ENCODE measurements at regions not wholly inside any gene's neighbourhood (a gene's known extent, or its start where the extent isn't known, plus 50 kb on each side); places are given as distances from the start of the nearest gene placed in this dataset.

GRCh38 chr14:71304690-71305089, 397.4 kb downstream of the PCNX1 start:
- POLR2A ChIA-PET, result no interaction called here
- CTCF ChIA-PET, result no interaction called here

GRCh38 chr14:71308671-71309070, 401.4 kb downstream of the PCNX1 start:
- H3K27ac Mint-ChIP-seq, result no peak overlapping the region
- DNase-seq, result no peak
- H3K4me1 Mint-ChIP-seq (ENCODE audit: low read depth), result no peaks in the 10 kb centered on the region
- intact Hi-C loops (cut with micrococcal nuclease), result no loop called here
- peaks cover 5% of the 10 kb centered on the region for H3K27me3 Mint-ChIP-seq
- H3K36me3 Mint-ChIP-seq, result peaks cover 6% of the 10 kb centered on the region
- H3K4me3 Mint-ChIP-seq, result no peak overlapping the region
- ChIA-PET CTCF (interaction anchor here (0.7 kb wide), 1 partner anchor 10 kb away, joined by 3 read pairs; no protein-coding TSS in a partner anchor), POLR2A (no interaction called here)
- H3K9me3 Mint-ChIP-seq, result peaks cover 15% of the 10 kb centered on the region

More at GRCh38 chr14:71304690-71305089, 397.4 kb downstream of the PCNX1 start:
- H3K4me1 Mint-ChIP-seq (ENCODE audit: low read depth), result peaks cover 5% of the 10 kb centered on the region
- no peak for DNase-seq
- H3K36me3 Mint-ChIP-seq, result peaks cover 6% of the 10 kb centered on the region
- intact Hi-C loops (cut with micrococcal nuclease), result no loop called here
- H3K27ac Mint-ChIP-seq, result no peak overlapping the region
- peaks cover 18% of the 10 kb centered on the region for H3K9me3 Mint-ChIP-seq
- H3K27me3 Mint-ChIP-seq, result peaks cover 3% of the 10 kb centered on the region
- no peak overlapping the region for H3K4me3 Mint-ChIP-seq

DNA sequence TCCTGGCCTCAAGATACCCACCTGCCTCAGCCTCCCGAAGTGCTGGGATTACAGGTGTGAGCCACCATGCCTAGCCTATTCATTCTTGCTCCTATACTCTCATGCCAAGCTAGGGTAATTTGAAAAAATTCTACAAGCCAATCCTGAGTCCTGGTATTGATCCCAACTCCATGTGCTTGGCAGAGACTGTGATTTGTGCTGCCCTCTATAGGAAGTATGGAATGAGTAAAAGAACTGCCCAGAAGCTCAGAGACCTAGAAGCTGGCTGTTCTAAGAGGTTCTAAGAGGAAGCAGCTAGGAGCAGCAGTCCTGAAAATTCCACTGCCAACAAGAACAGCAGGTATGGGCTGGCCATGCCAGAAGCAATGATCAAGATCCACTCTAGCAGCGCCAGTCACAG, 402.5 kb downstream of the PCNX1 start:
- intact Hi-C loops (cut with micrococcal nuclease), result no loop called here
- POLR2A ChIA-PET, result no interaction called here

GRCh38 chr14:71311061-71311460, 403.8 kb downstream of the PCNX1 start:
- Mint-ChIP-seq H3K4me1 (ENCODE audit: low read depth) (no peaks in the 10 kb centered on the region), H3K36me3 (no peaks in the 10 kb centered on the region), H3K27me3 (peaks cover 5% of the 10 kb centered on the region), H3K4me3 (no peak overlapping the region), H3K27ac (no peak overlapping the region), H3K9me3 (peaks cover 3% of the 10 kb centered on the region)
- CTCF ChIA-PET, result interaction anchor here (0.7 to 0.8 kb wide), 2 partner anchors 25 to 167 kb away, joined by 3 read pairs; no protein-coding TSS in a partner anchor
- intact Hi-C loops (cut with micrococcal nuclease), result no loop called here
- no peak for DNase-seq
- POLR2A ChIA-PET, result interaction anchor here (0.6 kb wide), 1 partner anchor 191 kb away, joined by 3 read pairs; no protein-coding TSS in a partner anchor

More for the DNA sequence above, 402.5 kb downstream of the PCNX1 start:
- no peak for DNase-seq
- Mint-ChIP-seq H3K27ac (no peak overlapping the region), H3K27me3 (peaks cover 5% of the 10 kb centered on the region), H3K36me3 (peaks cover 3% of the 10 kb centered on the region), H3K4me3 (no peak overlapping the region), H3K9me3 (peaks cover 11% of the 10 kb centered on the region), H3K4me1 (ENCODE audit: low read depth) (no peaks in the 10 kb centered on the region)
- CTCF ChIA-PET, result interaction anchor here (0.6 kb wide), 1 partner anchor 126 kb away, joined by 3 read pairs; no protein-coding TSS in a partner anchor

DNA sequence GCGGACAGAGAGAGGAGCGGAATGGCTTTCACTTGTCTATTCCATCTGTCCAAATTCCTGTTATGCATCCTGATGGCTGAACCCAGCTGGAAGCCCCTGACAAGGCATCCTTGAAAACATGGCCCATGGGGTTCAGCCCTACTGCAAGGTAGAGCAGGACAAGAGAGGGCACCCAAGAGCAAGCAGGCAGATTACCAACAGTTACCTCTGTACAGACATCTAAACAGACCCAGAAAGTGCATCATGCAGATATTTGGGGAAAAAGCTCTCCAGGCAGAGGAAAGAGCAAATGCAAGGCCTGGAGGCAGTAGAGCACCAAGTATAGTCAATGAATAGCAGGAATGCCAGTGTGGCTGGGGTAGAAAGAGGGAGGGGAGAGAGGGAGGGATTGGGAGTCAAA, 407.5 kb downstream of the PCNX1 start:
- no peaks in the 10 kb centered on the region for H3K36me3 Mint-ChIP-seq
- CTCF ChIA-PET, result no interaction called here
- H3K27me3 Mint-ChIP-seq, result peaks cover 2% of the 10 kb centered on the region
- intact Hi-C loops (cut with micrococcal nuclease), result no loop called here
- DNase-seq, result no peak
- peaks cover 3% of the 10 kb centered on the region for H3K9me3 Mint-ChIP-seq
- POLR2A ChIA-PET, result no interaction called here
- no peak overlapping the region for H3K4me3 Mint-ChIP-seq
- peaks cover 4% of the 10 kb centered on the region for H3K4me1 Mint-ChIP-seq (ENCODE audit: low read depth)
- H3K27ac Mint-ChIP-seq, result no peak overlapping the region

GRCh38 chr14:71317385-71318096, 410.3 kb downstream of the PCNX1 start:
- intact Hi-C loops (cut with micrococcal nuclease), result no loop called here
- POLR2A ChIA-PET, result no interaction called here
- peaks cover 13% of the 10 kb centered on the region for H3K4me1 Mint-ChIP-seq (ENCODE audit: low read depth)
- no peak overlapping the region for H3K27ac Mint-ChIP-seq
- H3K27me3 Mint-ChIP-seq, result peaks cover under 1% of the 10 kb centered on the region
- peaks cover 3% of the 10 kb centered on the region for H3K9me3 Mint-ChIP-seq
- H3K36me3 Mint-ChIP-seq, result no peaks in the 10 kb centered on the region
- CTCF ChIA-PET, result interaction anchor here (0.9 to 1.3 kb wide), 2 partner anchors 9 to 151 kb away, joined by 3 read pairs; no protein-coding TSS in a partner anchor
- no peak for DNase-seq
- no peak overlapping the region for H3K4me3 Mint-ChIP-seq

- H3K27me3 Mint-ChIP-seq, result no peaks in the 10 kb centered on the region
- no peaks in the 10 kb centered on the region for H3K36me3 Mint-ChIP-seq
- intact Hi-C loops (cut with micrococcal nuclease), result no loop called here
- DNase-seq, result no peak
- no peak overlapping the region for H3K27ac Mint-ChIP-seq
- no peak overlapping the region for H3K4me3 Mint-ChIP-seq
- peaks cover 18% of the 10 kb centered on the region for H3K4me1 Mint-ChIP-seq (ENCODE audit: low read depth)
- H3K9me3 Mint-ChIP-seq, result peaks cover 2% of the 10 kb centered on the region
- CTCF ChIA-PET, result interaction anchor here (0.9 to 1.3 kb wide), 2 partner anchors 9 to 151 kb away, joined by 3 read pairs; no protein-coding TSS in a partner anchor
- POLR2A ChIA-PET, result no interaction called here
Measured at GRCh38 chr14:71318097-71318459, 410.8 kb downstream of the PCNX1 start.

DNA sequence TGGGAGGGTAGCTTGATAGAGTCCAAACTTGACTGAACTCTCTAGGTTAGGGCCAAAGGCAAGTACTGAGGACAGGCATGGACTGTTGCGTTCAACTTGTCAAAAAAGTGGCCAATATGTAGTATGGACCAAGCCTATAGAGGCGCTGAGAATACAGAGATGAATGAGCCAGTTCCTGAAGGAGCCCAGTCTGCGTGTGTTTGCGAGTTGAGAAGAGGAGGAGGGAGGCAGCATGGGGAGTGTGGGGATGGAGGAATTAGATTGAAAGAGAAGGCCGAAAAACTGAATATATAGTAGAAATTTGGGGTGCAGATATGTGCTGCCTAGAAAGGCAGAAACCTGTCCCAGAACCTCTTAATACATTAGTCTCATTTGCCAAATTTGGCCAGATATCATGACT, 412.4 kb downstream of the PCNX1 start:
- Mint-ChIP-seq H3K9me3 (no peaks in the 10 kb centered on the region), H3K27me3 (no peaks in the 10 kb centered on the region), H3K27ac (peak overlapping the region; percentile 77), H3K36me3 (no peaks in the 10 kb centered on the region), H3K4me3 (peak overlapping the region; percentile 74), H3K4me1 (ENCODE audit: low read depth) (peaks cover 32% of the 10 kb centered on the region)
- intact Hi-C loops (cut with micrococcal nuclease), result loop anchor here (1.0 to 10.0 kb wide), 10 partner anchors 14 to 510 kb away; partner anchors contain the start of gene MAP3K9
- CTCF ChIA-PET, result interaction anchor here (0.8 kb wide), 1 partner anchor 177 kb away, joined by 3 read pairs; no protein-coding TSS in a partner anchor
- POLR2A ChIA-PET, result interaction anchor here (1.2 to 3.4 kb wide), 2 partner anchors 177 to 235 kb away, joined by 3 to 14 read pairs; no protein-coding TSS in a partner anchor
- DNase-seq, result no peak

DNA sequence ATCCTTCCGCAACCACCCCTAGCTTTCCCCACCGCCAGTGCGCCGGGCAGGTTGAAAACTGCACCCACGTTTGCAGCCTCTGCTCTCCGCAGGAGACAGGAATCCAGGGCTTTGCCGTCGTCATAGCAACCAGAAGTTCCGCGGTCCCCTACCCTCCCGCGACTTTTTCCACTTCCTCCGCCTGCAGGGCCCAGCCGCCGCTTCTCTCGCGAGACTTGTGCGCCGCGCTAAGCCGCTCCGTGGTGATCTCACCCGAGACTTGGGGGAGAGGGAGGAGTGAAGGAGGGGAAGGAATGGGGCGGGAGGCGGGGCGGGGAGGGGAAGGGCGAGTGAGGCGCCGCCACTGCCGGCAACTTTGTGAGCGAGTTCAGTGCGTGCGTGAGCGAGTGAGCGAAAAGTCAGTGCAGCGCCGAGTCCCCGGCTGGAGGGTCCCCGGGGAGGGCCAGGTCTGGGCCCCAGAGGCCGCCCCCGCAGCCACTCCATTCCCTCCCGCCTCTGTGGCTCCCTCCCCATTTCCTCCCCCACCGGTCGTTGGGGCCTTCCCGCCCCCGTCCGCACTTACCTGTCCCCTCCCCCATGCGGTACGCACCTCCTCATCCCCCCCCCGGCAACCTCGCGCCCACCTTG, 413.0 kb downstream of the PCNX1 start, which contains the start of gene SIPA1L1:
Gene SIPA1L1 (plus strand): TSS at position 370 of the 627 bp plus-strand sequence.
- CTCF ChIA-PET, result interaction anchor here (0.8 kb wide), 1 partner anchor 178 kb away, joined by 3 read pairs; no protein-coding TSS in a partner anchor
- POLR2A ChIA-PET, result interaction anchor here (1.2 to 3.4 kb wide), 5 partner anchors 53 to 235 kb away, joined by 3 to 14 read pairs (median 6); no protein-coding TSS in a partner anchor
- H3K27ac Mint-ChIP-seq, result peak within 1 kb of the TSS; percentile 85
- H3K4me3 Mint-ChIP-seq, result peak within 1 kb of the TSS; percentile 88
- intact Hi-C loops (cut with micrococcal nuclease), result loop anchor here (1.0 to 10.0 kb wide), 10 partner anchors 13 to 511 kb away; partner anchors contain the start of gene MAP3K9
- peak; percentile 99 for DNase-seq
- H3K36me3 Mint-ChIP-seq, result no peaks in the 10 kb centered on the region
- H3K9me3 Mint-ChIP-seq, result no peaks in the 10 kb centered on the region
- H3K27me3 Mint-ChIP-seq, result no peaks in the 10 kb centered on the region
- peaks cover 37% of the 10 kb centered on the region for H3K4me1 Mint-ChIP-seq (ENCODE audit: low read depth)

- H3K27me3 Mint-ChIP-seq, result no peaks in the 10 kb centered on the region
- peaks cover 45% of the 10 kb centered on the region for H3K4me1 Mint-ChIP-seq (ENCODE audit: low read depth)
- POLR2A ChIA-PET, result interaction anchor here (0.7 to 3.4 kb wide), 13 partner anchors 10 to 271 kb away, joined by 3 to 14 read pairs (median 6); no protein-coding TSS in a partner anchor
Measured at GRCh38 chr14:71320734-71321573, 413.7 kb downstream of the PCNX1 start.

More at GRCh38 chr14:71320734-71321573, 413.7 kb downstream of the PCNX1 start:
- no peaks in the 10 kb centered on the region for H3K36me3 Mint-ChIP-seq
- intact Hi-C loops (cut with micrococcal nuclease), result loop anchor here (1.0 to 10.0 kb wide), 10 partner anchors 12 to 512 kb away; partner anchors contain the start of gene MAP3K9
- H3K9me3 Mint-ChIP-seq, result no peaks in the 10 kb centered on the region
- CTCF ChIA-PET, result interaction anchor here (0.7 to 2.4 kb wide), 11 partner anchors 13 to 432 kb away, joined by 3 to 11 read pairs (median 4); no protein-coding TSS in a partner anchor
- peak overlapping the region; percentile 88 for H3K4me3 Mint-ChIP-seq
- peak overlapping the region; percentile 85 for H3K27ac Mint-ChIP-seq
- peak; percentile 65 for DNase-seq

All from activated CD4-positive, alpha-beta memory T cell treated with anti-CD3 and anti-CD28 coated beads for 36 hours (primary cell).